ENCODE measurements at regions not wholly inside any gene's neighbourhood (a gene's known extent, or its start where the extent isn't known, plus 50 kb on each side); places are given as distances from the start of the nearest gene placed in this dataset.

DNA sequence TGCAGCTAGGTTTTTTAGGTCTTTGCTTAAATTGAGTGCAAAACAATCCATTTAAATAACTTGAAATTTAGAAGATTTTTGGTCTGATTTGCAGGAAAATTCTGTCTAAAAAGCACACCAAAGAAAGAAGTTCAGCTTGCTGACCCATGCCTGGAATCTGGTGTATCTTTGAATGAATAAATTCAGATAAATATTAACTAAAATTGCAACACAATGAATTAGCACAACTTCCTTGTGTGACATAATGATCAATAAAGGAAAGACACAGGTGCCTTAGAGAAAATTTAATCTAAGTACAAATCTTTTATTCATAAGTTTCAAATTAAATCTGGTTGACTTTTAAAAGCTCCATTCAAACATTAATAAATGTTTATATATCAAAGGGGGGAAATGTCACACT is 791.5 kb upstream of the LCORL start:
- TF ChIP-seq CTCF (conservative IDR thresholded peaks at IDR 0.05; ENCODE audit: low read depth, low read length) (no peak), EZH2 (IDR thresholded peaks at IDR 0.05; ENCODE audit: borderline replicate concordance, low read depth, low read length, poor library complexity, severe bottlenecking) (no peak)
